HG03060 (cell line): ENCODE measurements at regions not wholly inside any gene's neighbourhood (a gene's known extent, or its start where the extent isn't known, plus 50 kb on each side); places are given as distances from the start of the nearest gene placed in this dataset.

Experiments used
- ATAC-seq: cut with Tn5 transposase; IDR thresholded peaks from one replicate; pipeline ENCODE4 v1.9.1; 2021; ENCODE audit warnings: low read depth, moderate number of reproducible peaks; ENCODE audit not compliant: unreplicated experiment

DNA sequence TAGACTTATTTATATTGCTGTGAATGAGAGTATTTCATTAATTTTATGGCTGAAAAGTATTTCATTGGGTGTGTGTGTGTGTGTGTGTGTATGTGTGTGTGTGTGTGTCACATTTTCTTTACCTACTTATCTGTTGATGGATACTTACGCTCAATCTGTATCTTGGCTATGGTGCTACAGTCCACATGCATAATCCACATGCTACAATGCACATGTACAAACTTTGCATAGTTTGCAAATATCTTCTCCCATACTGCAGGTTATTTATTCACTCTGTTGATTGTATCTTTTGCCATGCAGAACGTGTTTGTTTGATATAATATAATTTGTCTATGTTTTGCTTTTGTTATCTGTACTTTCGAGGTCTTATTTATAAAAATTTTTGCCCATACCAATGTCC is 167.8 kb downstream of the RAB28 start:
- no peak for ATAC-seq

DNA sequence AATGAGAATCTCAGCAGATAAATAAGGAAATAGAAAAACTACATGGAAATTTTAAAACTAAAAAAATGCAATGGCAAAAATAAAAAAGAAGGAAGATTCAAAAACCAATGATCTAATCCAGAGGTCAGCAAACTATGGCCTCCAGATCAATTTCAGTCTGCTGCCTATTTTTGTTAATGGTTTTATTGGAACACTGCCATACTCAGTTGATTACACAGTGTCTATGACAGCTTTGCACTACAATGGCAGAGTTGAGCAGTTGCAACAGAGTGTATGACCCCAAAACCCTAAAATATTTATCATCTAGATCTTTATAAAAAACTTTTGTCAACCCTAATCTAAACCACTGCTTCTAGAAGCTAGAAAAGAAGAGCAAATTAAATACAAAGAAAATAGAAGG is 170.3 kb downstream of the RAB28 start:
- no peak for ATAC-seq

DNA sequence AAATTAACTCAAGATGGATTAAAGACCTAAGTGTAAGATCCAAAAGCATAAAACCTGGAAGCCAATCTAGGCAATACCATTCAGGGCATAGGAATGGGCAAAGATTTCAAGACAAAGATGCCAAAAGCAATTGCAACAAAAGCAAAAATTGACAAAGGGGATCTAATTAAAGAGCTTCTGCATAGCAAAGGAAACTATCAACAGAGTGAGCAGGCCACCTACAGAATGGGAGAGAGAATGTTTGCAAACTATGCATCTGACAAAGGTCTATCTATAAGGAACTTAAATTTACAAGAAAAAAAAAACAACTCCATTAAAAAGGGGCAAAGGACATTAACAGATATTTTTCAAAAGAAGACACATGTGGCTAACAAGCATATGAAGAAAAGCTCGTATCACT is 171.9 kb downstream of the RAB28 start:
- no peak for ATAC-seq

DNA sequence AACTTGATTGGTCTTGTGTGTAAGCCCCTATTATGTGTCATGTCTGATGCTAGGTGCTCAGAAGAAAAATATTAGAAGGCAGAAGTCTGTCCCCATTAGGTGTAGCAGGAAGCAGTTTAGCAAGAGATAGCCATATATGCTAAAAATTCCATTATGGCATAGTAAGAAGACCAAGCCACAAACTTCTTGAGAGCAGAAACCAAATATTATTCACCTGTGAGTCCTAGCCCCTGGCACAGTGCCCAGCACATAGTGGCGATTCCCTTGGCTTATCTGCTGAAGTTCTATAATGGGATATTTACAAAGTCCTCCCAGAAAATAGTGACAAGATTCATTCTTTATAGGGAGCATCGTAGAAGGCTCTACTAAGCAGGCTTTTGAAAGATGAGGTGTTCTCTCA is 174.4 kb downstream of the RAB28 start:
- no peak for ATAC-seq

DNA sequence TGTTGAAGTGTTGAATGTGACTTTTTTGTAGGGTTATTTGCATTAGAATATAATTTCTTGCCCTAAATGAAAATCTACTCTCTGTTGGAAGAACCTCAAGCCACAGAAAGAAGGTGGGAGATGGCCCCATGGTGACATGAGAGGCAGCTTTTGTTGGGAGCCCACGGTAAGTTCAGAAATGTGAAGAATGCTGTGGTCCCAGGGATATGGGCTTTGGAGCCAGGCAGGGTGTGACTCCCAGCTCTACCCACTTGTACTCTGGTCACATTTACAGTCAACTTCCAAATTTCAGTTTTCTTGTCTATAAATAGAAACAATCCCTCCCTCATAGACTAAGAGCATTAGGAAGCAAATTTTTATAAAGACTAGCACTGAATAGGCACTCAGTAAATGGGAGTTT is 177.8 kb downstream of the RAB28 start:
- ATAC-seq, result no peak

DNA sequence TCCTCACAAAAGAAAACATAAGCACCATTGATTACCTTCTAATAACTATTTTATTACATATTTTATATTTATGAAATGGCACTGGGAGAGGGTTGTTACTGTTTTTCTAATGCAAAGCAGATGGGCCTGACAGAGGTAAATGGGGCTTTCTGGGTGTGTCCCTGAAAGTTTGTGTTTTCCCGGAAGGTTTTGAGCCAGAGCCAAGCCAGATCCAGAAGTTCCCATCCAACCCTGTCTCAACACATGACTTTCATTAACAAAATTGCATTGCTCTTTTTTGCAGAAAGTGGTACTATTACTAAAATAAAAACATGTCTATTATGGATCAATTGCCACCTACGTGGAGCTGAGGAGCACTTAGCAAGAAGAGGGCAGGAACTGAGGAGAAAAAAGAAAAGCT is 181.3 kb downstream of the RAB28 start:
- ATAC-seq, result no peak

DNA sequence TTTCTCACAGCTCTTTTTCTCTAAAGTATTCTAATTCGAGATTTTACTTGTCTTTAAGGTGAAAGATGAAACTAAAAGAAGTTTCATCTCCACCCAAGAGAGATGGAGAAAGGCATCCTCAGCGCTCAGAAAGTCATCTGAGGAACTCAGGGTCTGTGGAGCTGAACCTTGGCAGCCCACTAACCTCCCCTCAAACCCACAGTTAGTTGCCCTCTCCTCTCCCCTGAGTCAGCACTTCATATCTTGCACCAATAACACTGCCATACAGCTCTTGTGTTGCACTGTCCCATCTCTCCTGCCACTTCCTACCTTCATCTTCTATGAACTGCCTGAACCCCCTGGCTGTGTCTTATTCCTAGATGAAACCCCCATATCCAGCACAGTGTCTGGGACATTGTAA is 184.8 kb downstream of the RAB28 start:
- ATAC-seq, result no peak

DNA sequence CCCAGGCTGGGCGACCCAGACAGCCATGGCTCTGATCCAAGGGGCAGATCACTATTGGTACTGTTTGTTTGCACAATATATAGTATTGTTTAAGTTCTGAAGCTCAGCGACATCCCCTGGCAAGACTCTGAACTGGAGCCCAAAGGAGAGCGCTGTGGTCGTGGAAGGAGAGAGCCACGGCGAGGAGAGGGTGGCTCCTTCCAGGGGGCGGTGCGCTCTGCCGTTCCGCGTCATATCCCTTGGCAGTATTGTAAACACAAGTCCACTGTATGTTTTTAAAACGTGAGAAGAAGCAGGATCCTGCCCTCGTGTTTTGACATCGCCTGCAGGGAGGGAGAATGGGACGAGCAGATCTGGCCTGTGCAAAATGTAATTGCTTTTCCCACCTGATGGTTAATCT is 185.5 kb downstream of the RAB28 start:
- no peak for ATAC-seq

DNA sequence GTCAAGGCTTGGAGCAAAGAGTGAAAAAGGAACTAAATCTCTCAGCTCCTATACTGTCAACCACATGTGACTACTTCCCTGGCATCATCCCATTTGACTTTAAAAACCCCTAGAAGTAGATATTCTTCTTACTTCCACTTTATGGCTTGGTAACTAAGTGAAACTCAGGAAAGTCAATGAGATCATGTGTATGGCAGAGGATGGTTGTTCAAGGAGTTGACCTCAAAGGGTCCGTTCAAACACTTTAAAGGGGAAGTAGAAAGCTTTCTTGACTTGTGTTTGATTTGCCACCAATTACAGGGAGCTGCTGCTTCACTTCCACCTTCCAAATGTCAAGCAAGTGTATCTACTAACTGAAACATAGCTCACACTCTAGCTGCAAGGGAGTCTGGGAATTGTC is 187.2 kb downstream of the RAB28 start:
- no peak for ATAC-seq

DNA sequence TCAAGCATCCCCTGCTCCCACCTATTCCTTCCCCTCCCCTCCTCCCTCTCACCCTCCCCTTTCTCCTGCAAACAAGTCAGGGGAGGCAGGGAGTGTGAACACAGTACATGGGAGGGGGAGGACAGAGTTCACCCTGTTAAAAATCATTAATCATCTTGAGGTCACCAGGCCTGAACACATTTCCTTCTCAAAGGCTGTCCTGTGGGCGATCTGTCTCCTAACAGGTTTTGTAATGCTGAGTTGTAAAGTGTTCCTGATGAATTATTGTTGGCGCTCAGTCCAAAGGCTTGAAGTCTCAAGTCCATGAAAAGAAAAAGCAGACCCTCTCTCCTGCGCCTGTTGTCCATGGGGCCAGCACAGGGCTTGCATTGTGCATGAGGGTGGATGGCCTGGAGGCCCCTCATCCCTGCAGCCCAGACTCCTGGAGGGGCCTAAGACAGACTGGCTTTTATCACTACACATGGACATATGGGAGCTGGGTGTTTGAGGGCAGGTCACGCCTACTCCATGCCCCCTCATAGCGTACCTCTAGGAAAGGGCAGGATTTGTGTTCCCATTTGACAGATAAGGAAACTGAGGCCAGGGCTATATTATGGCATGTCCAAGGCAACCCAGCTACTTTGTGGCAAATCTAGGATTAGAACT is 189.1 kb downstream of the RAB28 start:
- ATAC-seq, result no peak

DNA sequence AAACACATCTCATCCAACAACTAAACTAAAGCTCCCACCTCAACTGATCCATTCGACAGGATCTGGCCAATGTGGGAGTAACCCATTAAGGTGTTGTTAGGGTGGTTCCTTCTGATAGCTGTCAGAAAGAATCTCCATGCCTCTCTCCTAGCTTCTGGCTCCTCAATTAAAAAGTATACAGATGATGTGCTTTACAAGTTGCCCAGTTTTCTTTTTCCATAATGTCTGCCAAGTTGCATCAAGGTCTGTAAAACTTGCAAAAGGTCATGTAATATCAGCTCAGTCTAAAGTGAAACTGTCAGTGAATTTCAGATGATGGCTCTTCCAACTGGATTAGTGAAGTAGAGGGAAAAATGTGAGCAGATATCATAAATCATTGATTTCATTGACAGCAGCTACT is 191.8 kb downstream of the RAB28 start:
- ATAC-seq, result no peak

DNA sequence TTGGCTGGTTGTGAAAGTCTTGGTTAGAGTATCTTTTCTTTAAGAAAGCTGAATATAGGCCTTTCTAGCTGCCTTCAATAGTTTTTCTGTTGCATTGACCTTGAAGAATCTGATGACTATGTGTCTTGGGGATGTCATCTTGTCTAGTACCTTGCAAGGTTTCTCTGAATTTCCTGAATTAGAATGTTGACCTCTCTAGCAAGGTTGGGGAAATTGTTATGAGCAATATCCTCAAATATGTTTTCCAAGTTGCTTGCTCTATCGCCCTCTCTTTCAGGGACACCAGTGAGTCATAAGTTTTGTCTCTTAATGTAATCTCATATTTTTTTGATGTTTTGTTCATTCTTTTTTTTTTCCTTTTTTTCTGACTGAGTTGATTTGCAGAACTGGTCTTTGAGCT is 194.7 kb downstream of the RAB28 start:
- no peak for ATAC-seq

DNA sequence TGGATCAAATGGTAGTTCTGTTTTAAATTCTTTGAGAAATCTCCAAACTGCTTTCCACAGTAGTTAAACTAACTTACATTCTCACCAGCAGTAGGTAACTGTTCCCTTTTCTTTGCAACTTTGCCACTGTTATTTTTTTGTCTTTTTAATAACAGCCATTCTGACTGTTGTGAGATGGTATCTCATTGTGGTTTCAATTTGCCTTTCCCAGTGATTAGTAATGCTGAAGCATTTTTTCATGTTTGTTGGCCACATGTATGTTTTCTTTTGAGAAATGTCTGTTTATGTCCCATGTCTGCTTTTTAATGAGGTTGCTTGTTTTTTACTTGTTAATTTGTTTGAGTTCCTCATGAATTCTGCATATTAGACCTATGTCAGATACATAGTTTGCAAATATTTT is 198.8 kb downstream of the RAB28 start:
- no peak for ATAC-seq

DNA sequence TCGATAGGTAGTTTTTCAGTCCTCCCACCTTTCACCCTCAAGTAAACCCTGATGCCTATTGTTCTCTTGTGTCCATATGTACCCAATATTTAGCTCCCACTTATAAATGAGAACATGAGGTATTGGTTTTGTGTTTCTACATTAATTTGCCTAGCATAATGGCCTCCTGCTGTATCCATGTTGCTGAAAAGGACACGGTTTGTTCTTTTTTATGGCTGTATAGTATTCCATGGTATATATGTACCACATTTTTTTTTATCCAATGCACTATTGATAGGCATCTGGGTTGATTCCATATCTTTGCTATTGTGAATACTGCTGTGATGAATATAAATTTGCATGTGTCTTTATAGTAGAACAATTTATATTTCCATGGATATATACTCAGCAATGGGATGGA is 199.2 kb downstream of the RAB28 start:
- ATAC-seq, result no peak

DNA sequence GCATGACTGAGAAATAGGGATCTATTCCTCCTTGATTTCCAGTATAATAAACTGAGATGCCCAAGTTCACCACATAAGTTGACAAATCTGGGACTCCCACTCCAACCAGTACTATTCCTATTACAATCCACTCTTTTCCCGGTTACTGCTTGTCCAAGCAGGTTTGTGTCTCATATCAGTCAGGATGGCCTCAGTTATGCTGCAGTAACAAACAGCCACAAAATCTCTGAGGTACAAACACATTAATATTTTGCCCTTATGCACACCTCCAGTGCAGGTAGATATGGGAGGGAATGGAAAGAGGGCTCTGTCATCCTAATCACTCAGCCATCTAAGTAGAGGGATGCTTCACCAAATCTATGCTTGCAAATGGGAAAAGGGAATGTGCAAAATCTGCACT is 207.8 kb downstream of the RAB28 start:
- ATAC-seq, result no peak

DNA sequence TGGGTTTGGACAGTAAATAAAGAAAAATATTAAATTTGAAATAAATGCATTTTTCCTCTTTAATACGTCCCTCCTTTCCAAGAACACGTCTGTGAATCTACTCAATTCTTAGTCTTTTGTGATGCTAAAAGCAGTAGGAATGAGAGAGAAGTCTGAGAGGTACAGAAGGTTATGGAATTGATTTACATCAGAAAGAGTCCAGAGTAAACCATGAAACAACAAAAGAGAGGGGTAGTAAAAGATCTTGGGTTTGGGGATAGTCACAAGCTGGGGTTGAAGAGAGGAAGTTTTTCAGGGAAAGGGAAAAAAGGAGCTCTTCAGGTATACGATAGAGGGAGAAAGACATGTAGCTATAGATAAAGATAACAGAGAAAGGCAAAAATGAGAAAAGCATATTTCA is 215.4 kb downstream of the RAB28 start:
- ATAC-seq, result no peak

DNA sequence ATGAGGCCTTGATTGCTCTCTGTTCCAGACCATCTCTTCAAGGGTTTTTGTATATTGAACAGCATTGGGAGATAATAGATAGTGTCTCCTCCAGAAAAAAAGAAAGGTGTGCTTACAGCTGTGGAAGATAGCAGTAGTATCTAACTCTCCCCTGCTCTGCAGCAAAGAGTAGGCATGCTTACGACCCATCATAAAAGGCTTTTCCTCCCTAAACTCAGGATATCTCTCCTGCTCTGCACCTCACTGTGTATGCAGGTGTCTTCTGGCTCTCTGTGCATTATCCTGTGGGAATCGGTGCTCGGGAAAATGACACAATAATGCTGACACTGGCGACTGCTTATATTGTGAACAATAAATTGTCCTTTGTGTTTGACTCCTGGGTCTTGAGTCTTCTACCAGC is 216.0 kb downstream of the RAB28 start:
- no peak for ATAC-seq

DNA sequence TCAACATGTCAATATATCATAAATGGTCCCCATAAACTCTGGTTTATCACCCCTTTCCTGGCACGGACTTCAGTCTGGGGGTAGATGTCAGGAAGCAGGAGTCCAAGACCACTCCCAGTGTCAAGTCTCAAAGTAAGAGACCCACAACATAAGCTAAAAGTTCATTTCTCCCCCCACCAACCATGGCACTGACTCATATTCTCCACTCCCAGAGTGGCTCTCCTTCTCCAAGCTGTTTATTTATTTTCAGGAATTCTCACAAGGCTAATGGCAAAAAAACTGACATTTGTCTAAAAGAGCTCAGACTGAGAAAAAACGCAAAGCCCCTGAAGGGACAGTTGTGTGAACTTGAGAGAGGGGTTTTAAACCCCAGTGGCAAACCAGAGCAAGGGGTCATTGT is 217.0 kb downstream of the RAB28 start:
- ATAC-seq, result no peak

DNA sequence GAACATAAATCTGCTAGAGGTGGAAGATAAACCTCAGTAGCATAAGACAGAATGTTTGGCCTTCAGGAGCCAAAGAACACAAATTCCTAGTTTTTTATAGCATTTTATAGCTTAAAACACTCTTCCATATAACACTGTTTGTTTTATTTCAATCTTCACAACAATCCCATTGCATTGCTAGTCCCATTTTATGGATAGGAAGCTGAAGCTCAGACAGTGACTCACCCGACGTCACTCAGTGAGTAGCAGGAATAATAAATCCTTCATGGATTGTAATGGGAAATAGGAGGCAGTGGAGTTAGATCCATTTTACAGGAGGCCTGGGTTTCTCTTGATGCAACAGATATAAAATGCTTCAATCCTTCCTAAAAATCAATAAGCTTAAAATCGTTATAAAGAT is 217.5 kb downstream of the RAB28 start:
- ATAC-seq, result no peak

DNA sequence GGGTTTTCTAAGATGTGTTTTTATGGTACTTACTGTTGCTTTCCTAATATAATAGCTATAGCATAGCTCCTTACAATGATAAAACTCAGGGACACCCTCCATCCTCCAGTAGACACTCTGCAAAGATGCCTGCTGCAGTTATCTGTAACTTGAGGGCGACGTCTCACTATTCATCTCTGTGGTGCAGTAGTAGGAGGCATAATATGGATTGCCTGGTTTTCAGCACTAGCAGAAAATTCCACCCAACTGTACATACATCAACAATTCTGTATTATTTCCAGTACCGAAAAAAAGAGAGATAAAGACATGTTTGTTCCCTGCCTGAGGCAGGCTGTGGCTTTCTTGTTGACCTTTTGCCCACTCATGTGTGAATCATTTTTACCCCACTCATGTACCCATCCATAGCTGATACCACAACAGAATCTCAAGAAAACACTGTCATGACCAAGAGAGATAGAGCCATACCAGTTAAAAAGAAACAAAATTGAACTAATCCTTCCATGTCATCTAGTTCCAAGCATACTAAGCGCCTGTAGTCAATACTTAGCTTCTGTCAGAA is 220.1 kb downstream of the RAB28 start:
- no peak for ATAC-seq

DNA sequence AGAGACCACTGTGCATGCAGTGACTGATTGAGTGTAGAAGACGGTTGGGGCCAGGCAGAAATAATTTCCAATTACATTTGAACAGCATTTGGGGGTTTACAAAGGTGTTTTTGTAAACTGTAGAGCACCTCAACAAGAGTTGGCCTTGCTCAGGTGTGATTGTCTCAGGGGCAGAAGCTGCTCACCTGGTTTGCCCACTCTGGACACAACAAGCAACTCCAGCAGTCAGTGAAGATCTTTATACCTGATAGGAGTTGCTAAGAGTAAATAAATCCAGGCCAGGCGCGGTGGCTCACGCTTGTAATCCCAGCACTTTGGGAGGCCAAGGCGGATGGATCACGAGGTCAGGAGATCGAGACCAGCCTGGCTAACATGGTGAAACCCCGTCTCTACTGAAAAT is 221.3 kb downstream of the RAB28 start:
- no peak for ATAC-seq

DNA sequence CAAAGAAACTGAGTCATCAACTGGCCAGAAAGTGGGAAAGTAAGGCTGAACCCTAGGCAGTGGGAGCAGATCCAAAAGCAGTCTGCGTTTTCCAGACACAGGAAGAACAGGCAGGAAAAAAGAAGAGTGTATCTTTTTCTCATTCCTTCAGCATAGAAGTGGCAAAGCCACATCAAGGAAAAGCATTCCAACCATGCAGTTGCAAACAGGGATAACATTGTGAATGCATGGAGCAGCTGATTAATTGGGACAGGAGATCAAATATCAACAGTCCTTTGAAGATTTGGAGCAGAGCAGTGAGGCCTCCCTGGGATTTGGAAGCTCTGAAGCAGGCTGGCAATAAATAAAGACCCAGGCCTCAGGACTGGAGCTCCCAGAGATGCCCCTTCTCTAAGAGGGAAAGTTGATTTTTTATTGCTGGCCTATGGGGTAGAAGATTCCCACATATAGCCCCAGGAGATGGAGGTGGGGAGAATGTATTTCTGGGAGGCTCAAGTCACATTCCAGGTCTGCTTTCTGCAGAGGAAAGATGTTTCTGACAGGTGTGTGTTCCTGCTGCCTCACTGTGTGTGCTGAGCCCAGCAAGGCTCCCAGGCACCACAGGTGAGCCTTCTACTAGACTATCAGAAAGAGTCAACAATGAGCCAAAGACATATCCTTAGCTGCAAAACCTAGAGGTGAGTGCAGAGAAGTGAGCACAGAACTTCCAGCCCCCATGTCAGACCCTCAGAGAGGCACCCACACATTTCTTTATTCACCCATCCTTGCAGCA is 222.5 kb downstream of the RAB28 start:
- ATAC-seq, result no peak
